HG03439 (cell line): ENCODE measurements at regions not wholly inside any gene's neighbourhood (a gene's known extent, or its start where the extent isn't known, plus 50 kb on each side); places are given as distances from the start of the nearest gene placed in this dataset.

Experiments
- ATAC-seq: cut with Tn5 transposase; IDR thresholded peaks from one replicate; pipeline ENCODE4 v1.9.1; 2021; ENCODE audit warnings: mild to moderate bottlenecking, moderate library complexity; ENCODE audit not compliant: unreplicated experiment

DNA sequence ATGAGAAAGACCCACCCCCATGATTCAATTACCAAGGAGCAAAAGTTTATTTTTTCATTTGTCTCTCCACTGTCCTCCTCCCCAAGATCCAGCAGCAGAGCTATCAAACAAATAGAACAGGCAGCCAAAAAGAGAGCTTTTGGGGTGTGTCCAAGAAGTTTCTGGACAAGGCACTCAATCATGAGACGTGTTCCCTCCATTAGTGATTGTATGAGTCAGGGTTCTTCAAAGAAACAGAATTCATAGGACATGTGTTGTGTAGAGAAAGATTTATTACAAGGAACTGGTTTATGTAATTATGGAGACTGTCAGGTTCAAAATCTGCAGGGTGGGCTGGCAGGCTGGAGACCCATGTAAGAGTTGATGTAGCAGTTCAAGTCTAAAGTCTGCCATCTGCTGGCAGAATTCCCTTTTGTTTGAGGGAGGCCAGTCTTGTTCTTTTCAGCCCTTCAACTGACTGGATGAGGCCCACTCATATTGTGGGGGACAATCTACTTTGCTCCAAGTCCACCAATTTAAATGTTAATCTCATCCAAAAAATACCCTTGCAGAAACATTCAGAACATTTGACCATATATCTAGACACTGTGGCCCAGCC is 248.1 kb upstream of the OPRM1 start:
- ATAC-seq = no peak

DNA sequence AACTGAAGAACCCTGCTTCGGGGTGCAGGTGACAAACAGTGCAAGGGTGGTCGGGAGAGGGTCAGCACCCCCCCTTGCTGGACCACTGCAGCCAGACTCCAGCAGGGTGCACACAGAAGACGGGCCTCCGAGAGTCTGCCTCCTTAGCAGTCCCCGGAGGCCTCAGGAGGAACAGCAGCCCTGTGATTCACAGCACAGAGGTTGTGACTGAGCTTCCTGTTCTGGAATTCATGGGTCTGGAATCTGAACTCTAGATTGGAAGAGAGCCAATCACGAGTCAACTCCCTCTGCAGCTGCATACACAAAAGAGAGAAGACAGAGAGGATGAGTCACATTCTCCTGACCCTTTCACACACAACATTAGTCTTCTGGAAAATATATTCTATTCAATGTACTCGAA is 249.0 kb upstream of the OPRM1 start:
- ATAC-seq = no peak

DNA sequence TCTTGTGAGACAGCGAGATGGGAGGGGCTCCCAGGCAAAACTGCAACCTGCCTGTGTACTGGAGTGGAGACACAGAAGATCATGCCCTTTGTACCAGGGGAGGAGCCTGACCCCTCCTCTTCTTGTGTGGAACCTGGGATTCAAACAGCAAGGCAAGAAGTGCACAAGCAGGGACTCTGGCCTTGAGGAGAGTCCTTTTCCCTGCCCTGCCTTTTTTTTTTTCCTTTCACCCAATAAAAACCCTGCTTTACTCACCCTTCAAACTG is 251.8 kb upstream of the OPRM1 start:
- no peak for ATAC-seq

DNA sequence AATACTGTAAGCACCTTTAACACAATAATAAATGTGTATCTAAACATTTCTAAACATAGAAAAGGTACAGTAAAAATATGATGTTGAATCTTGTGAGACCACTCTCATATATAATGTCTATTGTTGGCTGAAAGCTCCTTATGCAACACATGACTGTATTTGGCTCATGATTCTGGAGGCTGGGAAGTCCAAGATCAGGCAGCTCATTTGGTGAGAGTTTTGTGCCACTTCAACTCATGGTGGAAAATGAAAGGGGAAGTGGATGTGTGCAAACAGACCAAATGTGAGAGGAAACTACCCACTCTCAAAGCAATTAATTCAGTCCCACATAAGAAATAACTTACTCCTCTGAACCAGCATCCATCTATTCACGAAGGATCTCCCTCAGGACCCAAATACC is 257.7 kb upstream of the OPRM1 start:
- no peak for ATAC-seq

DNA sequence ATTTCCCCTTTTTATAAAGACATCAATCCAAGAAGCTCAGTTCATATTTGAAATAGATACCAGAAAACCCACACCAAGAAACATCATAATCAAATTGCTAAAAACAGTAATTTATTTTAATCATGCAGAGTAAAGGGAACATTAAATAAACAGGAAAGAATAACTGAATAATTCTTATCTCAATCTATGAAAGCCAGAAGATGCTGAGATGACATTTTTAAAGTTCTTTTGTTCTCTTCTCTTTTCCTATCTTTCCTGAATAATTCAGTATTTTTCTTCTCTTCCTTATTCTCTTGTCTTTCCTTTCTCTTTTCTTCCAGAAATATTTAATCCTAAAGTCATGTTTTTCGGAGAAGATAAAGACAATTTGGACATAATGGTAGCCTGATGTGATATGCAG is 259.0 kb upstream of the OPRM1 start:
- no peak for ATAC-seq

DNA sequence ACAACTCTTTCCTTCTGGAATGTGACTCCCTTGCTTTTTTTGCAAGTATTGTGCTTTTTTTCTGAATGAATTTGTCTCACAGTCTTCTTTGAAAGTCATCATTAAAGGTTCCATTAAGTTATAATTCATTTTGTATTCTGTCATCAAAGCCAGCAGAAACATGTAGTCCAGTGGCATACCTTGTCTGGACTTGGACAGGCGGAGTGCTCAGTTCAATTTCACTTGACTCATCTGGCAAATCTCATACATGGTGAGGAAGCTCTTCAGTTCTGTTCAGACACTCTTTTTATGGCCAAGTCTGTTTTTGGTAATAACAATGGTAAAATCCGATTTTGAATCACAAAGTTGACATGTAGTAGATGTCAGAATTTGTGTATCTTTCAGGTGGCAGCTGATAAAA is 260.8 kb upstream of the OPRM1 start:
- no peak for ATAC-seq

DNA sequence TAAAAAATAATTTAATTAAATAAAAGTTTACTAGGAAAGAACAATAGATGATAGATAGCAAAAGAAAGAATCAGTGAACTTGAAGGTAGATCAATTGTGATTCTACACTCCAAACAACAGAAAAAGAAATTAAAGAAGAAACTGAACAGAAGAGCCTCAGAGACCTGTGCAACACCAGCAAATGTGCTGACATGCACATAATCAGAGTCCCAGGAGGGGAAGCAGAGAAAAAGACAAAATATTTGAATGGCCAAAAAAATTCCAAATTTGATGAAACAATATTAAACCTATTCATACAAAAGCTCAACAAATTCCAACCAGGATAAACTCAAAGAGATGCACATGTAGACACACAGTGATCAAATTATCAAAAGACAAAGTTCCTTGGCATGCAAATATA is 267.5 kb upstream of the OPRM1 start:
- ATAC-seq = no peak

DNA sequence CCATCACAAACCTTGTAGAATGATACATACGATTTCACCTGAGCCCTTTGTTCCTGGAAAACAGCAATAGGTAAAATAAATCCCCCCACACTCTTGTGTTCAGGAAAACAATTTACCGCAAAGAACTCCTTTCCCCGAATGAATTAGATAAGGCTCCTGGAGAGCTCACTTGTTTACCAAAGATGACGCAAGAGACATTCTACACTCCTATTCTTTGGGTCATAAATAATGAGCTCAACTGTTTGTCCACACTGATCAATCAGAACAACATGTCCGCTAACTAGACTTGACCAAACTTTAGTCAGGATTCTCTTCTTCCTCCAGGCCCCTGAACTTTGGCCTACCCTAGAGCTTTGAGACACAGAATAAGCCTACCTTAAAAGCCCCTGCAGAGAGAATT is 271.9 kb upstream of the OPRM1 start:
- no peak for ATAC-seq

DNA sequence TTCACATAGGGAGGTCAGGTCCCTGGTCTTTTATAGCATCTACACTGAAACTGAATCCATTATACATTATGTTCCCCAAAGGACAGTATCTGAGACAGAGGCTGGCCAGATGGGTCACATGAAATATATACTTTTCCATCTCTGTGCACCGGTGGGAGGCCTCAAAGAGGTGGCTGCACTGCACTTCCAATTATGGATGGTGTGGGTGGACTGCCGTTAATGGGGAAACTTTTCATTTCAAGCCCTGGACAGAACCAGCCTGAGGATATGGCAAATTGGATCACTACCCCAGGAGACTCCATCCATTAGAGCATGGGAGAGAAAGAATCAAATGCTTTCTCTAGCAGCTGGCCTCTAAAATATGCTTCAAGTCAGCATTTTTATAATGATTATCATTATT is 280.5 kb upstream of the OPRM1 start:
- no peak for ATAC-seq

DNA sequence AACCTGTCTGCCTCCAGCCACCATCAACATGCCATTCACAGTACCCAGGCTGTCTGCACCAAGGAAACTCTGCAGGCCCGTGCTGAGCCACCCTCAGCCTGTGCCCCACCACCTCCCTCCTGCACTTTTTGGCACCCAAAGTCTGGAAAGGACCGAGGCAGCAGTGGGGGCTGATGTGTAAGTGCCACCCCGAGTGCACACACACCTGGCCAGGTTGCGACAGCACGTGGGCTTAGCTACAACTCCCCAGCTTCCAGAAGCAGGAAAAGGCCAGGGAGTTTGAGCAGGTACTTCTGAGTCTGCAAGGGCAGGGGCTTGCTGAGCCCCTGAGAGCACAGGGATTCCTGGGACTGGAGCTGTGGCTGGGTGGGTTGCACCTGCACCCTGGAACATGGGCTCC is 303.3 kb upstream of the OPRM1 start:
- no peak for ATAC-seq

DNA sequence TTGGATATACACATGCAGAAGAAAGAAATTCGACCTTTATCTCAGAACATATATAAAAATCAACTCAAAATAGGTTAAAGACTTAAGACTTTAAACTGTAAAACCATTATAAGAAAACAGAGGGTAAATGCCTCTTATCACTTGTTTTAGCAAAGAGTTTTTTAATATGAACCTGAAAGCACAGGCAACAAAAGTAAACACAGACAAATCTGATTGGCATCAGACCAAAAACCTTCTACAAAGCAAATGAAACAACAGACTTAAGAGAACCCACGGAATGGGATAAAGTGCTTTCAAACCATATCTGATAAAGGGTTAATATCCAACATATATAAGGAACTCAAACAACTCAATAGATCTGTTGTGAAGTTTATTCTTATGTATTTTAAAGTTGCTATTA is 309.9 kb upstream of the OPRM1 start:
- ATAC-seq = no peak

DNA sequence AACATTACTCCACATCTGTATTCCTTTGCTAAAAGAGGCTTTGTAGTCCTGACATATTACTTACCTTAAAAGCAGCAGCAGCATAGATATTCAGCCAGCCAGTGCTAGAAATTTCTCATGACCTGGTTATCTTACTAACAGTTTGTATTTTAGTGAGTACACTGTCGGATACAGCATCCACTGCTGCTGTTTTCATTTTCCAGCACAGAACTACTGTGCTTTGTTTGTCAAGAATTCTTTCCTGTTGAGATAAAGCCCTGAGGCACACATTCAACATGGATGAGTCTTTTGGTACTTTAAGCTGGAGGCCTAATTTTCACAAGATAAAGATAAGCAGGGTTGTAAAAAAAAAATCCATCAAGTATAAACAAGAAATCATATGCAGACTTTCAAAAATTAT is 311.2 kb upstream of the OPRM1 start:
- ATAC-seq = no peak

DNA sequence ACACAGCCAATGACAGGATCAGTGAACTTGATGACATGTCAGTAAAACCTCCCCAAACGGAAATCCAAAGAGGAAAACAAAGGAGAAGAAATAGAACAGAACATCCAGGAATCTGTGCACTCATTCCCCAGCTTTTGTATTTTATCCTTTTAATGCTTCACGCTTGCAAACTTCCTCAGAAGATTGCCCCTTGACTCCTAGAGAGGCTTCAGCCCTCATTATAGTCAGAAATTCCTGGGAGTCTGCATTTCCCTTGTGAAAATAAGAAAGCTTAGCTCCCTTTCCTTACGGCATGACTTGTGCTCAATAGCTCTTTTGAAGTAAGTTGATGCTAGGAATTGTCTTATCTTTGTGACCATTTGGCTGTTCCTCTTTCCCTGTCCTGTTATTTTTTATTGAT is 313.6 kb upstream of the OPRM1 start:
- no peak for ATAC-seq

DNA sequence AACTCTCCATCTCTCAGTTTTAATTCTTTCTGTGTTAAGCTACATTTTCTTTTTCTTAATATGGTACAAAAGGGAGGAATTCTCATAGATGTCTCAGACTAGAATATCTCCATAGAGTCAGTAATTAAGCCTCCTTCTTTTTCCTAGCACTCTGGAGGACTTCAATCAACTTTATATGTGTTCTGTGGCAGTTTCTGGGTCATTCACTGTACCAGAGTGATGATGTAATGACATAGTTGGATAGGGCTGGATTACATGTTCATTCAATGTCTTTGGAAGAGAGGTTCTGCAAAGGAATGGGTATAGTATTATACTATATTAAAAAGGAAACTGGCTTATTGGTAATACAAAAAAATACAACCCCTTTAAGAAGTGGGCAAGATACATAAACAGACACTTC is 318.3 kb upstream of the OPRM1 start:
- ATAC-seq = no peak

DNA sequence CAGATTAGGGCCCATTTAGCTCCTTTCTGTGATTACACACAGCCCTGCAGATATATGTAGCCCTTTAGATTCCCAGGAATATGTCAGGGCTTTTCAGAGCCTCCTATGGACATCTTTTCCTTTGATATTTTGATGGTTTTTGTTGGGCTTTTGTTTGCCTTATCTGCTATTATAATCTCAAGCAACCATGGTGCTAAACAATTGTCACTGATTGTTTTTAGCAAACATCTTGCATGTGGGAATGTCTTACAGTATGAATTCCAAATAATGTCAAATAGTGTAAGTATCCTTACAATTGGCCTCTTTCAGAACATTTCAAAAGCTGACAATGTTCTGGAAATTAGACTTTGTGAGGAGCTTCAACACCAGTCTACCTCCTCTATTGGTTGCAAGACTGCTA is 333.6 kb upstream of the OPRM1 start:
- ATAC-seq = no peak

DNA sequence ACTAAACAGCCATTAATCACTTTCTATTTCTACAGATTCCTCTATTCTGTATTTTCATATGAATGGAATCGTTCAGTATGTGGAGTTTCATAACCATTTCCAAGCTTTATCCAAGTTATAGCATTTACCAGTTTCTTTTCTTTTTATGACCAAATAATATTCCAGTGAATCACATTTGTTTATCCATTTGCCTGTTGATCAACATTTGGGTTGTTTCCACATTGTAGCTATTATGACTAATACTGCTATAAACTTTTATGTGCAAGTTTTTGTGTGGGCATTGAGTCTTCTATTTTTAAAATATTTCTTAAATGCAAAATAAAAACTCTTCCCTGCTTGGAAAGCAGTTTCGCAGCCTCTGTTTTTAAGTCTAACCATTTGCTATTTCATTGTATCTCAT is 336.4 kb upstream of the OPRM1 start:
- ATAC-seq = no peak

DNA sequence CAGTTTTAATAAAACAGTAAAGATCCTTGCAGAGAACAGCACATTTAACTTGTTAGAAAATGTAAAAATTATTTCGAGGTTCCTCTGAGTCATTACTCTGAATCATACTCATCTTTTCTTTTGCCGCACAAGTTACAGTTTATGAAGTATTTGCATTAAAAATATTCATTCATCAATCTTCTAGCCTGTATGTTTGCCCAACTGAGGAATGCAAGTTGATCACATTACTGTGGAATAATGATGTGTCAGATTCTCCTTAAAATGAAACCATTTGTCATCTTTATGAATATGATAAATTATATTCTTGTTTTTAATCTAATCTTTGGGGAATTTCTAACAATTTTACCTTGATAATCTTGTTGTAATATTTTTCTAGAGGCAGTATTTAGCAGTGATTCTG is 340.4 kb upstream of the OPRM1 start:
- ATAC-seq = no peak

DNA sequence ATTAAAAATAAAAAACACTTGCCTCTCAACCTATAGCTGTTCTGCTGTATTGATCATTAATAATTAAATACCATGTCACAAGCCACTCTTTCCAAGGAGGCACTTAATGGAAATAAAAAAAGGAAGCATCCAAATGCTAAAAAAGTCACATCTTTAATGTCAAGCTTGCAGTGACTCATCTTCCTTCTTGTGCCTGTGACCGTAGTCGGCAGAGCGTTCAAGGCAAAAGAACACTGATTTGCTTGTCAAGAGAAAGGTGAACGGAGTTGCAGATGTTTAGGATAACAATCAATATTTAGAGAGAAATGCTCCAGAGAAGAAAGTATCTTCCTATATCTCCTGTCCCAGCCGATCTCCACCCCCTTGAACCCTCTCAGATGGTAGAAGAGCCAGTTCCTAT is 341.0 kb upstream of the OPRM1 start:
- no peak for ATAC-seq

DNA sequence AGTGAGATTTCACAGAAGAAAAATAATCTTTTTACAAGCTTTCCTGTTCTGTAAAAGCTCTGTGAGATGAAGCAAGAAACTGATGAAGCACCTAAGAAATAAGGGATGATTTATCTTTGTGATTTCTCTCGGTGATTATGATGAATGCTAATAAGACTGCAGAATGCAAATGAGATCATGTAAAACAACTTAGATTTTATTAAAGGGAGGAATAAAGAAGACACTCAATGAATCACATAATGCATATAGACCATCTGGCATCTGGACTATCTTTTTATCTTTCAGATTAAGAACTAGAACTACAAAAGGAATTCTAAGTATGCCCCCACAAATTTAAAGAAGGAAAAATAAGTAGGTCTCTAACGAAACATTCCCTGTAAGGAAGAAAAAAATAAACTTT is 361.5 kb upstream of the OPRM1 start:
- ATAC-seq = no peak

DNA sequence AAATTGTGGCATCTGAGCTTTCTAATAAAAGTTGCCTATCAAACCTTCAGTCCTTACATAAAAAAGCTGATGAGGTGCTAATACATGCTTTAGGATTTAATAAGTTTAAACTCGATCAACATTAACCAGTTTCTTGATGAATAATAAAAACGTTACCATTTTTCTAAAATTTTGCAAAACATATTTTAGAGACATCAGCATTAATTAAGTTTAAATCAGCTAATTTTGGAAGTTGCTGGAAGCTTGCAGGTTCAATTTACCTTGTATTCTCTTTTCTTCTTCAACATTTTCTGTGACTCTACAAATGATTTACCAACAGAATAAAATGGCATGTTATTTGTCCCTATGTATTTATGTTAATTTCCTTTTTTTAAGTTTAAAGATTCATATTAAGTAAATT is 365.3 kb upstream of the OPRM1 start:
- ATAC-seq = no peak

DNA sequence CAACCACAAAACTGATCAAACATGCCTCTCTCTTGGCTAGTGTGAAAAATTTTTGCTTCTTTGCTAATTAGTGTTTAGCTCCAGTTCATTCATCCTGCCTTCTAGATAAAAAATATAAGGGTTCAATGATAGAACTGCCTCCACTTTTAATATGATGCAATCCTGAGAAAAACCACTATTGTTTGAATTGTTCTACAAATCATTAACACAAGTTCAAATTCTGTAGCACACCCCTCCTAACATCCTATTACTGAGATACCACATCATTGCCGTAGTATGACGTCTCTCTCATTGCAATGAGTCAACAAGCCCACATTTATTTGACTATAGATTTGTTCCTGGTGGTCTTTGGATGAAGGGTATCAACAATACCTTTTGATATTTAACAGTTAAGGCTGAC is 365.8 kb upstream of the OPRM1 start:
- no peak for ATAC-seq

DNA sequence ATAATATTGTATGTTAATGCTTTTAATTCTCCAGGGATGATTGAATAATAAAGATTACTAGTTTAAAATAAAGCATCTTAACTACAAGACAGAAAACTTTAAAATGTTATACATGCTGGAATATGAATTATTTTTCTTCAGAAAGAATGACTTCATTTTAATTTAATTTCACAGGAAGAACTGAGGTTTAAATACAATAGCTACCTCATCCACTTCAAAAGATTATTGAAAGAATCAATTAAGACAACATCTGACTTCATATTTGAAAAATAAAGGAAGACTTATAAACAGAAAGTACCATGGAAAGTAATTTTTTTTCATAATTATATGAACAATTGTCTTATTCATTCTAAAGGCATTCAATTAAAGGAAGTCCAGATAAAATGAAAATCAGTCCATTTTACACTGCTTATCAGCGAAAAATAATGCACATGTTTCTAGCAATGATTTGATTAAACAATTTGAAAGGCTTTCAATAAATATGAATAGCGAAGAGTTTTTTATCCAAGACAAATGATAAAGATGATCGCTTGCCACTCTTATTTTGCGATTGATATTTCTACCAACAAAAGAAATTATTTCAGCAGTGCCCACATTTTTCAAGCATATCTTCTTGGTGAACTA is 368.5 kb upstream of the OPRM1 start:
- ATAC-seq = no peak

DNA sequence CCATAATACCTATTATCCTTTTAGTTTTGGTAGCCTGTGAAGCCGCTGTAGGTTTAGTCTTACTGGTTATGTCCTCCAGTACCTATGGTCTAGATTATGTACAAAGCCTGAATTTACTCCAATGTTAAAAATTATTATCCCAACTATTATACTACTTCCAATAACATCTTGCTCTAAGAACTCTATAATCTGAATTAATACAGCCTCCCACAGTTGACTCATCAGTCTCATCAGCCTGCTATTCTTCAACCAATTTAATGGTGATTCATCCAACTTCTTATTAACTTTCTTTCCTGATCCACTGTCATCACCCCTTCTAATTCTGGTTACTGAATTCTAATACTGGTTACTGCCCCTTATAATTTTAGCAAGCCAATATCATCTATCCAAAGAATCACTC is 370.3 kb upstream of the OPRM1 start:
- ATAC-seq = no peak

DNA sequence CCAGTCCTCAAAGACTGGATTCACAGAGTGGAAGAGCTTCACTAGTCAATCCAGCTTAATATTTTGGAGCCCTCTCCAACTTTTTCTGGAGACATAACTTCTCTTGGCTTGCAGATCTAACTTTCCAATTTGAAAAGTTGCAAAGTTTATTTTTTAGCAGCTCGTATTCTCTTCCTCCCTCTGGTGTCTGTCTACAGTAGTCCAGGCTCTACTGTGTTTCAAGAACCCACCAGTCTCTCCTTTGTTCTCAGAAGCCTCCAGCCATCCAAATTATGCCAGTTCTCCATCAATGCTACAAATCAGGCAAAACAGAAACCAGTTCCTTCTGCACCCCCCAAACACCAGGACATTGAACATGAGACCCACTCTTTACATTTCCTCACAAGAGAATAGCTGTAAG is 376.1 kb upstream of the OPRM1 start:
- no peak for ATAC-seq
